H9 (cell line): ENCODE measurements at regions not wholly inside any gene's neighbourhood (a gene's known extent, or its start where the extent isn't known, plus 50 kb on each side); places are given as distances from the start of the nearest gene placed in this dataset.

ENCODE experiments used
- DNase-seq: peaks from one replicate; pipeline ENCODE4 v3.0.0-alpha.2; 2017
- H2AFZ ChIP-seq: one replicate; pipeline ENCODE4 v1.6.1; 2013; ENCODE audit warnings: mild to moderate bottlenecking, low read length, control low read depth, moderate library complexity
- H2AK5ac ChIP-seq: 2 replicates; pipeline ENCODE4 v1.6.1; 2013; ENCODE audit warnings: low read length, control low read depth, mixed read lengths; ENCODE audit not compliant: insufficient read length
- H2BK120ac ChIP-seq: one replicate; pipeline ENCODE4 v1.6.1; 2013; ENCODE audit warnings: low read depth, mild to moderate bottlenecking, low read length, control low read depth, inconsistent platforms; ENCODE audit not compliant: poor library complexity, severe bottlenecking
- H2BK12ac ChIP-seq: 2 replicates; pipeline ENCODE4 v1.6.1; 2013; ENCODE audit warnings: low read length, control low read depth, mixed read lengths, low read depth; ENCODE audit not compliant: insufficient read length
- H2BK15ac ChIP-seq: 2 replicates; pipeline ENCODE4 v1.6.1; 2013; ENCODE audit warnings: low read depth, low read length, control low read depth
- H2BK20ac ChIP-seq: one replicate; pipeline ENCODE4 v1.6.1; 2013; ENCODE audit warnings: low read depth, mild to moderate bottlenecking, low read length, control low read depth, inconsistent platforms; ENCODE audit not compliant: poor library complexity, severe bottlenecking
- H2BK5ac ChIP-seq: 2 replicates; pipeline ENCODE4 v1.6.1; 2013; ENCODE audit warnings: low read length, control low read depth, mixed read lengths; ENCODE audit not compliant: insufficient read length
- H3K14ac ChIP-seq: 2 replicates; pipeline ENCODE4 v1.6.1; 2013; ENCODE audit warnings: low read length, control low read depth; ENCODE audit not compliant: insufficient read depth
- H3K18ac ChIP-seq: 2 replicates; pipeline ENCODE4 v1.6.1; 2013; ENCODE audit warnings: low read depth, mild to moderate bottlenecking, mixed read lengths, low read length, control low read depth; ENCODE audit not compliant: insufficient read length
- H3K23ac ChIP-seq: 2 replicates; pipeline ENCODE4 v1.6.1; 2013; ENCODE audit warnings: low read length, control low read depth, mixed read lengths, low read depth; ENCODE audit not compliant: insufficient read length
- H3K23me2 ChIP-seq: 2 replicates; pipeline ENCODE4 v1.6.1; 2013; ENCODE audit warnings: low read depth, mild to moderate bottlenecking, mixed read lengths, low read length, control low read depth; ENCODE audit not compliant: insufficient read length, poor library complexity, severe bottlenecking
- H3K27ac ChIP-seq: 2 replicates; pipeline ENCODE4 v1.5.1; 2013; ENCODE audit warnings: low read length, control low read depth, mixed read lengths, low read depth; ENCODE audit not compliant: insufficient read length
- H3K27me3 ChIP-seq: 2 replicates; pipeline ENCODE4 v1.6.1; 2013; ENCODE audit warnings: low read length, control low read depth, inconsistent platforms; ENCODE audit not compliant: insufficient read depth
- H3K4ac ChIP-seq: 2 replicates; pipeline ENCODE4 v1.6.1; 2013; ENCODE audit warnings: low read depth, mild to moderate bottlenecking, control low read depth, inconsistent platforms, low read length, moderate library complexity
- H3K4me1 ChIP-seq: 2 replicates; pipeline ENCODE4 v1.6.1; 2013; ENCODE audit warnings: low read length, control low read depth, inconsistent platforms; ENCODE audit not compliant: insufficient read depth
- H3K4me2 ChIP-seq: 2 replicates; pipeline ENCODE4 v1.6.1; 2013; ENCODE audit warnings: low read length, control low read depth, mixed read lengths; ENCODE audit not compliant: insufficient read length, insufficient read depth
- H3K56ac ChIP-seq: 2 replicates; pipeline ENCODE4 v1.6.1; 2013; ENCODE audit warnings: low read depth, mild to moderate bottlenecking, mixed read lengths, low read length, control low read depth; ENCODE audit not compliant: insufficient read length
- H3K79me1 ChIP-seq: 2 replicates; pipeline ENCODE4 v1.6.1; 2013; ENCODE audit warnings: low read depth, mild to moderate bottlenecking, moderate library complexity, low read length, control low read depth, inconsistent platforms; ENCODE audit not compliant: insufficient read depth, poor library complexity, severe bottlenecking
- H3K79me2 ChIP-seq: 2 replicates; pipeline ENCODE4 v1.6.1; 2013; ENCODE audit warnings: low read length, control low read depth, inconsistent platforms; ENCODE audit not compliant: insufficient read depth
- H3K9ac ChIP-seq: 2 replicates; pipeline ENCODE4 v1.6.1; 2013; ENCODE audit warnings: low read length, control low read depth, mixed read lengths; ENCODE audit not compliant: insufficient read length; ENCODE audit errors: extremely low read depth
- H3K9me3 ChIP-seq: one replicate; pipeline ENCODE4 v1.6.1; 2013; ENCODE audit warnings: low read depth, low read length, inconsistent platforms; ENCODE audit not compliant: control insufficient read depth
- H3T11ph ChIP-seq: one replicate; pipeline ENCODE4 v1.6.1; 2013; ENCODE audit warnings: mild to moderate bottlenecking, low read length, control low read depth, inconsistent platforms
- H4K20me1 ChIP-seq: one replicate; pipeline ENCODE4 v1.6.1; 2013; ENCODE audit not compliant: control insufficient read depth, insufficient read length, insufficient read depth
- H4K5ac ChIP-seq: 2 replicates; pipeline ENCODE4 v1.6.1; 2013; ENCODE audit warnings: low read depth, mild to moderate bottlenecking, mixed read lengths, low read length, control low read depth; ENCODE audit not compliant: insufficient read length
- H4K8ac ChIP-seq: replicated peaks from 2 replicates; pipeline ENCODE4 v1.6.1; 2013; ENCODE audit warnings: low read length, control low read depth, mixed read lengths, low read depth; ENCODE audit not compliant: insufficient read length
- H4K91ac ChIP-seq: 2 replicates; pipeline ENCODE4 v1.6.1; 2013; ENCODE audit warnings: low read depth, mild to moderate bottlenecking, moderate library complexity, mixed read lengths, low read length, control low read depth; ENCODE audit not compliant: insufficient read length
- H3K27ac Mint-ChIP-seq, 3 experiments: 2 replicates in 2 of 3; 3 replicates in 1 of 3; pipeline ENCODE4 v1.8.0; 2020 to 2021; ENCODE audit warnings: mixed read lengths in 3 of 3, mild to moderate bottlenecking in 1 of 3, moderate library complexity in 1 of 3
- H3K27me3 Mint-ChIP-seq: 2 replicates; pipeline ENCODE4 v1.8.0; 2021; ENCODE audit warnings: low read depth, mild to moderate bottlenecking, moderate library complexity, mixed read lengths
- H3K36me3 Mint-ChIP-seq, 3 experiments: 2 replicates in 2 of 3; 3 replicates in 1 of 3; pipeline ENCODE4 v1.8.0; 2020 to 2021; ENCODE audit warnings: low read depth in 3 of 3, mixed read lengths in 3 of 3; ENCODE audit not compliant: insufficient read depth in 1 of 3
- H3K4me1 Mint-ChIP-seq, 2 experiments: 2 replicates each; pipeline ENCODE4 v1.8.0; 2020; ENCODE audit warnings: mixed read lengths in 2 of 2
- H3K4me3 Mint-ChIP-seq, 2 experiments: 2 replicates in 1 of 2; 3 replicates in 1 of 2; pipeline ENCODE4 v1.8.0; 2020 to 2021; ENCODE audit warnings: mild to moderate bottlenecking in 2 of 2, mixed read lengths in 2 of 2, moderate library complexity in 1 of 2
- H3K9me3 Mint-ChIP-seq, 2 experiments: 2 replicates in 1 of 2; 3 replicates in 1 of 2; pipeline ENCODE4 v1.8.0; 2020; ENCODE audit warnings: mild to moderate bottlenecking in 2 of 2, mixed read lengths in 2 of 2, moderate library complexity in 1 of 2
- CTCF ChIP-seq: fragments of 200-600 bp; sonication (generic); conservative IDR thresholded peaks from 3 replicates; pipeline ENCODE4 v1.8.0; 2021; ENCODE audit warnings: antibody characterized with exemption, mild to moderate bottlenecking
- WGBS: extraction: QIAGEN DNeasy Blood & Tissue Kit; methylation state at CpG from one replicate; pipeline ENCODE4 v1.1.7; 2013; ENCODE audit warnings: missing lambda C conversion rate, low lambda C conversion rate, mixed read lengths; ENCODE audit not compliant: insufficient read length; ENCODE audit errors: extremely low coverage; 5-methylcytosine and 5-hydroxymethylcytosine counted together

GRCh38 chr6:112881828-112882780 is 535.0 kb downstream of the RFPL4B start:
- Histone ChIP-seq H3K23ac (no peak overlapping the region), H3K14ac (no peak overlapping the region), H2BK20ac (no peak overlapping the region), H4K20me1 (no peaks in the 10 kb centered on the region), H3K27ac (no peak overlapping the region), H3K9me3 (no peaks in the 10 kb centered on the region), H3K23me2 (no peaks in the 10 kb centered on the region), H2BK120ac (no peak overlapping the region), H4K8ac (no peak overlapping the region), H2BK12ac (no peak overlapping the region), H2AK5ac (no peak overlapping the region), H2BK15ac (no peak overlapping the region), H3K4me1 (no peaks in the 10 kb centered on the region), H3K9ac (no peak overlapping the region), H3K56ac (no peak overlapping the region), H3K79me2 (no peaks in the 10 kb centered on the region), H3K18ac (no peak overlapping the region), H3K4ac (no peak overlapping the region), H2BK5ac (no peak overlapping the region), H3K27me3 (no peaks in the 10 kb centered on the region), H3K4me2 (no peak overlapping the region), H4K5ac (no peak overlapping the region), H4K91ac (no peak overlapping the region), H2AFZ (no peak overlapping the region), H3T11ph (no peak overlapping the region), H3K79me1 (no peaks in the 10 kb centered on the region)
- no peak for DNase-seq
- WGBS = no CpG with 5 or more reads among the region's 2 CpGs
- no peaks in the 10 kb centered on the region for H3K9me3 Mint-ChIP-seq
- no peak for TF ChIP-seq CTCF
- H3K27ac Mint-ChIP-seq = no peak overlapping the region
- H3K4me3 Mint-ChIP-seq = no peak overlapping the region
- no peaks in the 10 kb centered on the region for H3K27me3 Mint-ChIP-seq
- H3K4me1 Mint-ChIP-seq = peaks cover 3 to 12% of the 10 kb centered on the region in 2 experiments
- no peaks in the 10 kb centered on the region for H3K36me3 Mint-ChIP-seq
